ENCODE measurements at regions not wholly inside any gene's neighbourhood (a gene's known extent, or its start where the extent isn't known, plus 50 kb on each side); places are given as distances from the start of the nearest gene placed in this dataset.

GRCh38 chr18:55857956-55858355, 270.0 kb upstream of the TCF4 start:
- no peak for TF ChIP-seq ARHGAP35 (IDR thresholded peaks at IDR 0.05; ENCODE audit: partially characterized antibody)
- no peak for TF ChIP-seq HDAC1 (IDR thresholded peaks at IDR 0.05)
- TF ChIP-seq SIN3A (IDR thresholded peaks at IDR 0.05; ENCODE audit: borderline replicate concordance in 2 of 2, control insufficient read depth in 1 of 2, low read depth in 2 of 2, low read length in 2 of 2) = no peak
- no peak for TF ChIP-seq NFRKB (IDR thresholded peaks at IDR 0.05; ENCODE audit: low read depth)
- no peak for TF ChIP-seq POLR2A (conservative IDR thresholded peaks at IDR 0.05)
